Chondrocyte (in vitro differentiated cells): ENCODE measurements at regions not wholly inside any gene's neighbourhood (a gene's known extent, or its start where the extent isn't known, plus 50 kb on each side); places are given as distances from the start of the nearest gene placed in this dataset.
"Not testable (repeated sequence)": the region's sequence is repeated elsewhere in the genome, so short reads cannot be mapped to it uniquely, and the experiment has no call there.

Experiments used
- DNase-seq: peaks from one replicate; pipeline ENCODE4 v3.0.0; 2021; ENCODE audit warnings: mixed read lengths, low spot score
- H3K27ac Mint-ChIP-seq: one replicate; pipeline ENCODE4 v1.8.0; 2021; ENCODE audit warnings: mild to moderate bottlenecking, moderate library complexity, mixed read lengths; ENCODE audit not compliant: unreplicated experiment
- H3K27me3 Mint-ChIP-seq: 2 replicates; pipeline ENCODE4 v1.8.0; 2021; ENCODE audit warnings: low read depth, mixed read lengths
- H3K36me3 Mint-ChIP-seq: 2 replicates; pipeline ENCODE4 v1.8.0; 2021; ENCODE audit warnings: low read depth, mixed read lengths
- H3K4me1 Mint-ChIP-seq: 2 replicates; pipeline ENCODE4 v1.8.0; 2021; ENCODE audit warnings: low read depth, mild to moderate bottlenecking, mixed read lengths
- H3K4me3 Mint-ChIP-seq: one replicate; pipeline ENCODE4 v1.8.0; 2021; ENCODE audit warnings: mild to moderate bottlenecking, moderate library complexity, mixed read lengths; ENCODE audit not compliant: unreplicated experiment
- H3K9me3 Mint-ChIP-seq: 2 replicates; pipeline ENCODE4 v1.8.0; 2021; ENCODE audit warnings: low read depth, mixed read lengths
- TF ChIP-seq, protein P1 (sequence below): fragments of 200-600 bp; sonication (generic); IDR thresholded peaks from 2 replicates; pipeline ENCODE4 v1.5.0; 2021; ENCODE audit warnings: antibody characterized with exemption, mild to moderate bottlenecking, moderate library complexity

DNA sequence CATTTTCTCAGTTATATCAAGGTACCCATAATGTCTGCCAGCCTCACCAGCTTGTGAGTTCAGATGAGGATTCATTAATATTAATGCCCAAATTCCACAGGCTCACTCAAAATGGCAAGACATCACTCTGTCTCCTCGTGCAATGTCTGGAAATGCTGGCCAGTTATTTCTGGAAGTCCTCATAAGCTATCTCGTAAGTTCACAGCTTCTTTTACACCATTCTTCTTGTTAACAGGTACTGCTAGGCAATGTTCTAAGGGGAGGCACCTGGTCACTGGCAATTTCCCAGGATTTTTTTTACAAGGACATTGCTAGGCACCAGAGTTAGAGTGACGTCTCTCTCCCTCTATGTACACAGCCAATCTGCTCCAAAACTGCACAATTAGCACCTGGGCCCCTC is 80.2 kb upstream of the SEMA3C start:
- no peak for DNase-seq
- no peaks in the 10 kb centered on the region for H3K36me3 Mint-ChIP-seq
- no peak overlapping the region for H3K27ac Mint-ChIP-seq

DNA sequence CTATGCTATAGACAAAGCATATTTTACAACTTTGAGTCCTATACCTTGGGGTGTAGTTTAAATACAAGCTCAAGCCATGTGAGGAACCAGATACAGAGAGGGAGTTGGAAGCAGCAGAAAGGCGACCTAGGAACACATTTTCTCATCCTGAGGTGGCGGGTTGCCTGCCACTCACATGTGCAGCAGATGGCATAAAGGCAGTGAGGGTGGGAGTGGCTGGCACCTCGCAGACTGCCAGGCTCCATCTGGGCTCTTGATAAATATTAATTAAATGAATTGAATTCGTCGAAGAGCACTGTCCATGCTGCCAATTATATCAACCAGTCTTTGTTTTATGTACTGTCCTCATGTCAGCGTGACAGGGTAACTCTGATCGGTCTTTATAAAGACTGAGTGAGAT is 79.0 kb upstream of the SEMA3C start:
- Mint-ChIP-seq H3K9me3 (peaks cover 4% of the 10 kb centered on the region), H3K36me3 (no peaks in the 10 kb centered on the region), H3K27ac (no peak overlapping the region), H3K27me3 (no peaks in the 10 kb centered on the region), H3K4me1 (peaks cover 6% of the 10 kb centered on the region), H3K4me3 (no peak overlapping the region)
- DNase-seq: no peak
- TF ChIP-seq, protein P1, sequence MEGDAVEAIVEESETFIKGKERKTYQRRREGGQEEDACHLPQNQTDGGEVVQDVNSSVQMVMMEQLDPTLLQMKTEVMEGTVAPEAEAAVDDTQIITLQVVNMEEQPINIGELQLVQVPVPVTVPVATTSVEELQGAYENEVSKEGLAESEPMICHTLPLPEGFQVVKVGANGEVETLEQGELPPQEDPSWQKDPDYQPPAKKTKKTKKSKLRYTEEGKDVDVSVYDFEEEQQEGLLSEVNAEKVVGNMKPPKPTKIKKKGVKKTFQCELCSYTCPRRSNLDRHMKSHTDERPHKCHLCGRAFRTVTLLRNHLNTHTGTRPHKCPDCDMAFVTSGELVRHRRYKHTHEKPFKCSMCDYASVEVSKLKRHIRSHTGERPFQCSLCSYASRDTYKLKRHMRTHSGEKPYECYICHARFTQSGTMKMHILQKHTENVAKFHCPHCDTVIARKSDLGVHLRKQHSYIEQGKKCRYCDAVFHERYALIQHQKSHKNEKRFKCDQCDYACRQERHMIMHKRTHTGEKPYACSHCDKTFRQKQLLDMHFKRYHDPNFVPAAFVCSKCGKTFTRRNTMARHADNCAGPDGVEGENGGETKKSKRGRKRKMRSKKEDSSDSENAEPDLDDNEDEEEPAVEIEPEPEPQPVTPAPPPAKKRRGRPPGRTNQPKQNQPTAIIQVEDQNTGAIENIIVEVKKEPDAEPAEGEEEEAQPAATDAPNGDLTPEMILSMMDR: no peak

More for the DNA sequence above, 80.2 kb upstream of the SEMA3C start:
- peaks cover 6% of the 10 kb centered on the region for H3K4me1 Mint-ChIP-seq
- no peak overlapping the region for H3K4me3 Mint-ChIP-seq
- peaks cover 4% of the 10 kb centered on the region for H3K9me3 Mint-ChIP-seq
- no peaks in the 10 kb centered on the region for H3K27me3 Mint-ChIP-seq
- TF ChIP-seq, protein P1: no peak

DNA sequence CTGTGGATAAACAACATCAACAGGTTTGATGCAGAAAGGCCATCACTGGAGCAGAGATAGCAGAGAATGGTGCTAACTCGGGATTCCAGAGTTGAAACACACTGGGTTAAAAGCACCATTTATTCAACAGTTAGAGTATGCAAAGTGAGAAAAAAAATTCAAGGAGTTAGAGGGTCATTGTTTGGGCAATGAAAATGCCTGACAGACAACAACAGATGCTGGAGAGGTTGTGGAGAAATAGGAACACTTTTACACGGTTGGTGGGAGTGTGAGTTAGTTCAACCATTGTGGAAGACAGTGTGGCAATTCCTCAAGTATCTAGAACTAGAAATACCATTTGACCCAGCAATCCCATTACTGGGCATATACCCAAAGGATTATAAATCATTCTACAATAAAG is 77.4 kb upstream of the SEMA3C start:
- not testable (repeated sequence) for H3K9me3 Mint-ChIP-seq, H3K27ac Mint-ChIP-seq, H3K27me3 Mint-ChIP-seq, H3K4me1 Mint-ChIP-seq, H3K36me3 Mint-ChIP-seq, DNase-seq, H3K4me3 Mint-ChIP-seq

DNA sequence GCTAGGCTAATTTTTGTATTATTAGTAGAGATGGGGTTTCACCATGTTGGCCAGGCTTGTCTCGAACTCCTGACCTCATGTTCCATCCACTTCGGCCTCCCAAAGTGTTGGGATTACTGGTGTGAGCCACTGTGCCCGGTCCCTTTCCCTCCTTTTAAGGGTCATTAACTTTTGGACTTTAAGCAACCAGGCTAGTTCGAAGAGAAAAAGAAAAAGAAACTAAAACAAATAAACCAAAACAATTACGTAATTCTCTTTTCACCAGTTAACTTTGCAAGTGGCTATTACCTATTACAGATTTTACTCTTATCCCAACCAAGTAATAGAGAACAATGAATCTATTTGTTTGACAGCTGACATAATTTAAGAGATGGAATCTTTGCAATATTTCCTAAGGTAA is 72.8 kb upstream of the SEMA3C start:
- H3K27me3 Mint-ChIP-seq: no peaks in the 10 kb centered on the region
- TF ChIP-seq, protein P1: no peak
- DNase-seq: no peak

DNA sequence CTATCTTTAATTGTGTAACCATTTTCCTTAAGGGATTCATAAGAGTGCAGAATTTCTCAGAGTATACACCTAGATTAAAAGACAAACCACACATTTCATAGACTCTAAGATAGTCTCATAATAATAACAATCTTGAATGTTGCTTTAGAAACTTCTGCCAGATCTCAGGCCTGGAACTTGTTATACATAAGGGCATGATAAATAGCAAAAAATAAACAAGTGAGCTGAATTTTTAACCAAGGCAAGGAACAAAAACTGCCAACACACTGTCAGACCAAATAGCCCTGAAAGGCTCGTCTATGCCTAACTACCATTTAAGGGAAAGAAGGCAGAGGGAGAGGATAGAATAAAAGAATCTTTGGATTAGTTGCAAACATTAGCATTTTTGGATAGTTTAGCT is 65.8 kb upstream of the SEMA3C start:
- no peaks in the 10 kb centered on the region for H3K27me3 Mint-ChIP-seq
- H3K4me1 Mint-ChIP-seq: no peaks in the 10 kb centered on the region
- peaks cover 1% of the 10 kb centered on the region for H3K36me3 Mint-ChIP-seq
- TF ChIP-seq, protein P1: no peak
- DNase-seq: no peak
- H3K4me3 Mint-ChIP-seq: no peak overlapping the region
- peaks cover 8% of the 10 kb centered on the region for H3K9me3 Mint-ChIP-seq
- H3K27ac Mint-ChIP-seq: no peak overlapping the region

More for the DNA sequence above, 72.8 kb upstream of the SEMA3C start:
- H3K4me3 Mint-ChIP-seq: no peak overlapping the region
- no peak overlapping the region for H3K27ac Mint-ChIP-seq
- H3K36me3 Mint-ChIP-seq: no peaks in the 10 kb centered on the region
- peaks cover 4% of the 10 kb centered on the region for H3K9me3 Mint-ChIP-seq
- no peaks in the 10 kb centered on the region for H3K4me1 Mint-ChIP-seq

DNA sequence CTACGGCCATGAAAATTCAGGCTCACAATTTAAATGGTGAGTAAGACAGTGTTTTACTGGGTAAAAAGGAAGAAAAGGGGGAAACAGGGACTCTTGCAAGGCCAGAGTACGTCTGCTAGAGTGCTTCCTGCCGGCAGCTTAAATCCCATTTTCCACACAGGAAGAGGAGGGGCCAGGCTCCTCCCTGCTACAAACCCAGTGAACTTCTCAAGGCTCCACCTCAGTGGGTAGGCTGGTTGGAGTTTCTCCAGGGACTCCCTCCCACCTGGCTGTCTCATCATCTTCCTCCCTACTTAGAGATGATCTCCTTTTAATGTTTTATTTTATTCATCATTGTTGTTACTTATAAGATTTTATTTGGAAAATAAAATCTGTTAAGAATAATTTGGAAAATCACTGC is 62.6 kb upstream of the SEMA3C start:
- TF ChIP-seq, protein P1: no peak
- no peak for DNase-seq
- peaks cover 15% of the 10 kb centered on the region for H3K9me3 Mint-ChIP-seq
- H3K4me1 Mint-ChIP-seq: no peaks in the 10 kb centered on the region
- H3K27ac Mint-ChIP-seq: no peak overlapping the region
- H3K27me3 Mint-ChIP-seq: no peaks in the 10 kb centered on the region
- no peak overlapping the region for H3K4me3 Mint-ChIP-seq
- peaks cover 1% of the 10 kb centered on the region for H3K36me3 Mint-ChIP-seq
